Epithelial cell of prostate (primary cell): ENCODE measurements at regions not wholly inside any gene's neighbourhood (a gene's known extent, or its start where the extent isn't known, plus 50 kb on each side); places are given as distances from the start of the nearest gene placed in this dataset.
"Not testable (repeated sequence)": the region's sequence is repeated elsewhere in the genome, so short reads cannot be mapped to it uniquely, and the experiment has no call there.

Experiments used
- DNase-seq: peaks from one replicate; pipeline ENCODE4 v3.0.0-alpha.2; 2011; ENCODE audit warnings: low read depth, low spot score
- H3K27ac ChIP-seq: fragments of 450-650 bp; 2 replicates; pipeline ENCODE4 v1.5.1; 2017; ENCODE audit warnings: mild to moderate bottlenecking

- H3K27ac ChIP-seq, result no peak overlapping the region
- no peak for DNase-seq
Measured at GRCh38 chr12:76652402-76652801, 92.8 kb upstream of the OSBPL8 start.

- H3K27ac ChIP-seq, result no peak overlapping the region
- no peak for DNase-seq
Measured at GRCh38 chr12:76653342-76653741, 93.8 kb upstream of the OSBPL8 start.

- H3K27ac ChIP-seq, result no peak overlapping the region
- no peak for DNase-seq
Measured at GRCh38 chr12:76664731-76665130, 99.2 kb upstream of the ZDHHC17 start.

- no peak overlapping the region for H3K27ac ChIP-seq
- no peak for DNase-seq
Measured at GRCh38 chr12:76666290-76666835, 97.6 kb upstream of the ZDHHC17 start.

GRCh38 chr12:76669981-76670380 lies 93.9 kb upstream of the ZDHHC17 start:
- H3K27ac ChIP-seq, result no peak overlapping the region
- DNase-seq, result no peak

GRCh38 chr12:76670776-76671175 lies 93.1 kb upstream of the ZDHHC17 start:
- no peak for DNase-seq
- no peak overlapping the region for H3K27ac ChIP-seq

GRCh38 chr12:76674669-76675315 lies 89.1 kb upstream of the ZDHHC17 start:
- H3K27ac ChIP-seq, result no peak overlapping the region
- DNase-seq, result no peak

GRCh38 chr12:76676261-76676660 lies 87.7 kb upstream of the ZDHHC17 start:
- not testable (repeated sequence) for H3K27ac ChIP-seq, DNase-seq

GRCh38 chr12:76678992-76679391 lies 84.9 kb upstream of the ZDHHC17 start:
- no peak for DNase-seq
- no peak overlapping the region for H3K27ac ChIP-seq

GRCh38 chr12:76679778-76680177 lies 84.1 kb upstream of the ZDHHC17 start:
- H3K27ac ChIP-seq, result no peak overlapping the region
- DNase-seq, result no peak

GRCh38 chr12:76680940-76681339 lies 83.0 kb upstream of the ZDHHC17 start:
- peak overlapping the region; percentile 5 for H3K27ac ChIP-seq
- DNase-seq, result no peak

- H3K27ac ChIP-seq, result no peak overlapping the region
- DNase-seq, result no peak
Measured at GRCh38 chr12:76685246-76685678, 78.7 kb upstream of the ZDHHC17 start.

- no peak overlapping the region for H3K27ac ChIP-seq
- no peak for DNase-seq
Measured at GRCh38 chr12:76687981-76688380, 75.9 kb upstream of the ZDHHC17 start.

- no peak overlapping the region for H3K27ac ChIP-seq
- no peak for DNase-seq
Measured at GRCh38 chr12:76688631-76689030, 75.3 kb upstream of the ZDHHC17 start.

- H3K27ac ChIP-seq, result no peak overlapping the region
- no peak for DNase-seq
Measured at GRCh38 chr12:76690921-76691700, 72.8 kb upstream of the ZDHHC17 start.

GRCh38 chr12:76692846-76693245 lies 71.1 kb upstream of the ZDHHC17 start:
- H3K27ac ChIP-seq, result no peak overlapping the region
- DNase-seq, result no peak

GRCh38 chr12:76694369-76694768 lies 69.5 kb upstream of the ZDHHC17 start:
- no peak for DNase-seq
- no peak overlapping the region for H3K27ac ChIP-seq

GRCh38 chr12:76696186-76696585 lies 67.7 kb upstream of the ZDHHC17 start:
- no peak overlapping the region for H3K27ac ChIP-seq
- DNase-seq, result no peak

- no peak overlapping the region for H3K27ac ChIP-seq
- no peak for DNase-seq
Measured at GRCh38 chr12:76697849-76698248, 66.1 kb upstream of the ZDHHC17 start.

- H3K27ac ChIP-seq, result no peak overlapping the region
- DNase-seq, result no peak
Measured at GRCh38 chr12:76698316-76698715, 65.6 kb upstream of the ZDHHC17 start.

GRCh38 chr12:76698966-76699365 lies 64.9 kb upstream of the ZDHHC17 start:
- H3K27ac ChIP-seq, result no peak overlapping the region
- no peak for DNase-seq

GRCh38 chr12:76701690-76702089 lies 62.2 kb upstream of the ZDHHC17 start:
- no peak for DNase-seq
- H3K27ac ChIP-seq, result no peak overlapping the region
